Activated CD8-positive, alpha-beta T cell treated with anti-CD3 and anti-CD28 coated beads for 36 hours (primary cell): ENCODE measurements at regions not wholly inside any gene's neighbourhood (a gene's known extent, or its start where the extent isn't known, plus 50 kb on each side); places are given as distances from the start of the nearest gene placed in this dataset.

Experiments
- ATAC-seq: fragments of 200-7000 bp; cut with Tn5 transposase; one replicate; pipeline ENCODE4 v1.10.0; 2021; ENCODE audit warnings: mild to moderate bottlenecking, moderate library complexity
- CTCF ChIA-PET: fragments of 350-600 bp; sonication (Branson Sonifier 250); formaldehyde crosslinking; loops from one replicate; lab custom pipeline; 2021; ENCODE audit warnings: antibody characterized with exemption; lab: Charles Lee
- POLR2A ChIA-PET: fragments of 350-600 bp; sonication (Branson Sonifier 250); formaldehyde crosslinking; loops from one replicate; lab custom pipeline; 2021; ENCODE audit warnings: antibody characterized with exemption; lab: Charles Lee
- DNase-seq: peaks from one replicate; pipeline ENCODE4 v3.0.0-alpha.2; 2020
- H3K27ac Mint-ChIP-seq: one replicate; pipeline ENCODE4 v1.8.0; 2021; ENCODE audit warnings: mild to moderate bottlenecking, mixed read lengths
- H3K27me3 Mint-ChIP-seq: one replicate; pipeline ENCODE4 v1.8.0; 2021; ENCODE audit warnings: mixed read lengths
- H3K36me3 Mint-ChIP-seq: one replicate; pipeline ENCODE4 v1.8.0; 2021; ENCODE audit warnings: low read depth, mixed read lengths
- H3K4me1 Mint-ChIP-seq: one replicate; pipeline ENCODE4 v1.8.0; 2021; ENCODE audit warnings: low read depth, mixed read lengths
- H3K4me3 Mint-ChIP-seq: one replicate; pipeline ENCODE4 v1.8.0; 2021; ENCODE audit warnings: mild to moderate bottlenecking, moderate library complexity, mixed read lengths
- H3K9me3 Mint-ChIP-seq: one replicate; pipeline ENCODE4 v1.8.0; 2021; ENCODE audit warnings: mixed read lengths
- CTCF ChIP-seq: fragments of 200-600 bp; IDR thresholded peaks from one replicate; pipeline ENCODE4 v1.8.0; 2022; ENCODE audit warnings: antibody characterized with exemption, mild to moderate bottlenecking
- intact Hi-C: fragments of 100-400 bp; cut with micrococcal nuclease; formaldehyde crosslinking; loops from one replicate; pipeline ENCODE4 v1.10.0; 2022

- no peak for TF ChIP-seq CTCF
- no peaks in the 10 kb centered on the region for H3K4me1 Mint-ChIP-seq
- no peak for DNase-seq
- POLR2A ChIA-PET: no interaction called here
- intact Hi-C loops: no loop called here
- CTCF ChIA-PET: interaction anchor here (1.2 kb wide), 1 partner anchor 20 kb away, joined by 3 read pairs; no protein-coding TSS in a partner anchor
- no peak overlapping the region for H3K27ac Mint-ChIP-seq
- peaks cover 5% of the 10 kb centered on the region for H3K27me3 Mint-ChIP-seq
- H3K9me3 Mint-ChIP-seq: no peaks in the 10 kb centered on the region
- no peak for ATAC-seq
- H3K36me3 Mint-ChIP-seq: no peaks in the 10 kb centered on the region
- H3K4me3 Mint-ChIP-seq: no peak overlapping the region
Observed at GRCh38 chr19:13700621-13701020, 63.7 kb upstream of the MRI1 start.

DNA sequence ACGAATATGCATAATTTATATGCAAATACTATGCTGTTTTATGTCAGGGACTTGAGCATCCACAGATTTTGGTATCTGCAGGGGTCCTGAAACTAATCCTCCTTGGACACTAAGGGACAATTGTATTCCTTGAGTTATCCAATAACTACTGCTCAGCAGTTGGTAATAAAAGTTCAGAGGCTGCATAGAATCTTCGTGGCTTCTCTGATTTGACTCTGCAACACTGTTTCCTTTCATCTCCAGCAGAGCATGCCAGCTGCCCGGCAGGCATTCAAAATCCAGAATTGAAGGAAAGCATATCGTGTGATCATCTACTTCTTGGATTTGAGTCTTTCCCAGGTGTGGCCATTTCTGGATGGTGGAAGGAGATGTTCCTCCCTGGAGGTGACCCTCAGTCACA, 64.5 kb upstream of the MRI1 start:
- Mint-ChIP-seq H3K9me3 (no peaks in the 10 kb centered on the region), H3K4me1 (no peaks in the 10 kb centered on the region), H3K27me3 (peaks cover 3% of the 10 kb centered on the region), H3K36me3 (no peaks in the 10 kb centered on the region), H3K27ac (no peak overlapping the region), H3K4me3 (no peak overlapping the region)
- TF ChIP-seq CTCF: no peak
- CTCF ChIA-PET: interaction anchor here (1.2 kb wide), 1 partner anchor 20 kb away, joined by 3 read pairs; no protein-coding TSS in a partner anchor
- no peak for DNase-seq
- POLR2A ChIA-PET: no interaction called here
- intact Hi-C loops: no loop called here
- ATAC-seq: no peak

DNA sequence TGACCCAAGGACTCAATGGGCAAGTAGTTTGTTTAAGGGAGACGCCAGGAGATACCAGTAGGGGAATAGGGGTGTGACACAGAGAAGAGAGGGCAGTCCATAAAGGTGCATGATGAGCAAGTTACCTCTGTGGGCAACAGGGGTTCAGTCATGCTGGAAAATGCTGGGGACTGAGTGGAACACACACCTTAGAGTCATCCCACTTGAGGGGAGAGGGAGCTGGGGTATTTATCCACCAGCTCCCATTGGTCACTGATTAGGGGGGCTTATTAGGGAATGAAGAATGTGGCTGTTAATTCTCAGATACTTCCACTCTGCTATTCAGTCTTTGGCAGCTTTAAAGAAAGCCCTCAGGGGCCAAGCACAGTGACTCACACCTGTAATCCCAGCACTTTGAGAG, 67.5 kb upstream of the MRI1 start:
- no peak overlapping the region for H3K27ac Mint-ChIP-seq
- ChIA-PET POLR2A (interaction anchor here (0.8 kb wide), 1 partner anchor 16 kb away, joined by 3 read pairs; no protein-coding TSS in a partner anchor), CTCF (no interaction called here)
- H3K4me1 Mint-ChIP-seq: no peaks in the 10 kb centered on the region
- ATAC-seq (no peak), DNase-seq (no peak)
- no peak overlapping the region for H3K4me3 Mint-ChIP-seq
- TF ChIP-seq CTCF: no peak
- intact Hi-C loops: no loop called here
- H3K9me3 Mint-ChIP-seq: no peaks in the 10 kb centered on the region
- H3K27me3 Mint-ChIP-seq: peaks cover 8% of the 10 kb centered on the region
- H3K36me3 Mint-ChIP-seq: no peaks in the 10 kb centered on the region

- no peak for DNase-seq
- Mint-ChIP-seq H3K27ac (no peak overlapping the region), H3K36me3 (no peaks in the 10 kb centered on the region), H3K4me1 (no peaks in the 10 kb centered on the region), H3K4me3 (no peak overlapping the region), H3K27me3 (peaks cover 5% of the 10 kb centered on the region), H3K9me3 (no peaks in the 10 kb centered on the region)
- CTCF ChIA-PET: no interaction called here
- no peak for TF ChIP-seq CTCF
- POLR2A ChIA-PET: no interaction called here
- intact Hi-C loops: no loop called here
- no peak for ATAC-seq
Observed at GRCh38 chr19:13693889-13694288, 70.4 kb upstream of the MRI1 start.

GRCh38 chr19:13691569-13692435, 72.5 kb upstream of the MRI1 start:
- ATAC-seq (no peak), DNase-seq (no peak)
- Mint-ChIP-seq H3K27me3 (peaks cover 5% of the 10 kb centered on the region), H3K4me1 (no peaks in the 10 kb centered on the region), H3K4me3 (no peak overlapping the region), H3K27ac (no peak overlapping the region), H3K36me3 (no peaks in the 10 kb centered on the region), H3K9me3 (no peaks in the 10 kb centered on the region)
- ChIA-PET CTCF (no interaction called here), POLR2A (no interaction called here)
- TF ChIP-seq CTCF: no peak
- intact Hi-C loops: no loop called here
